GM21526 (cell line): ENCODE measurements at regions not wholly inside any gene's neighbourhood (a gene's known extent, or its start where the extent isn't known, plus 50 kb on each side); places are given as distances from the start of the nearest gene placed in this dataset.

ENCODE experiments used
- ATAC-seq: cut with Tn5 transposase; IDR thresholded peaks from one replicate; pipeline ENCODE4 v1.9.1; 2021; ENCODE audit warnings: moderate library complexity; ENCODE audit not compliant: unreplicated experiment, low FRiP score

- ATAC-seq = no peak
Observed at GRCh38 chr18:1982056-1982455, 589.2 kb downstream of the METTL4 start.

- no peak for ATAC-seq
Observed at GRCh38 chr18:1983746-1984515, 587.4 kb downstream of the METTL4 start.

GRCh38 chr18:1993866-1994265 lies 577.4 kb downstream of the METTL4 start:
- ATAC-seq = no peak

DNA sequence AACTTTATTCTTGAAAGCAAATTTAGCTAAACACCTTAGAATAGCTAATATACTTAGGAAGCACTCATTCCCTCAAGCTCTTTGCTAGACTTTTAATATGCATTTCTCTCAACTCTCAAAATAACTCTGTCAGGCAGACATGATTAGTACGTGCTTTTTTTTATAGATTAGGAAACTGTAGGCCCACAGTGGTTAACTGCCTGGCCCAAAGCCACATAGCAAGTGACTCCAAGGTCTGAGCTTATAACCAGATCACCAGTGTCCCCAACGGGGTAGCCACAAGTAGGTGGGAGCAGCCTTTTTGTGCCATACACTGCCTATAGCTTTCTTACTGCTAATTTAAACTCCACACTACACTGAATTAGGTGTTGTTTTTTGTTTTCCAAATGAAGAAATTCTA lies 576.8 kb downstream of the METTL4 start:
- ATAC-seq = no peak

GRCh38 chr18:1995041-1995612 lies 576.2 kb downstream of the METTL4 start:
- no peak for ATAC-seq

GRCh38 chr18:1998121-1998520 lies 573.2 kb downstream of the METTL4 start:
- ATAC-seq = no peak

GRCh38 chr18:1999387-1999786 lies 571.9 kb downstream of the METTL4 start:
- ATAC-seq = no peak

GRCh38 chr18:2002151-2002550 lies 569.2 kb downstream of the METTL4 start:
- ATAC-seq = no peak

- no peak for ATAC-seq
Observed at GRCh38 chr18:2002604-2003003, 568.7 kb downstream of the METTL4 start.

DNA sequence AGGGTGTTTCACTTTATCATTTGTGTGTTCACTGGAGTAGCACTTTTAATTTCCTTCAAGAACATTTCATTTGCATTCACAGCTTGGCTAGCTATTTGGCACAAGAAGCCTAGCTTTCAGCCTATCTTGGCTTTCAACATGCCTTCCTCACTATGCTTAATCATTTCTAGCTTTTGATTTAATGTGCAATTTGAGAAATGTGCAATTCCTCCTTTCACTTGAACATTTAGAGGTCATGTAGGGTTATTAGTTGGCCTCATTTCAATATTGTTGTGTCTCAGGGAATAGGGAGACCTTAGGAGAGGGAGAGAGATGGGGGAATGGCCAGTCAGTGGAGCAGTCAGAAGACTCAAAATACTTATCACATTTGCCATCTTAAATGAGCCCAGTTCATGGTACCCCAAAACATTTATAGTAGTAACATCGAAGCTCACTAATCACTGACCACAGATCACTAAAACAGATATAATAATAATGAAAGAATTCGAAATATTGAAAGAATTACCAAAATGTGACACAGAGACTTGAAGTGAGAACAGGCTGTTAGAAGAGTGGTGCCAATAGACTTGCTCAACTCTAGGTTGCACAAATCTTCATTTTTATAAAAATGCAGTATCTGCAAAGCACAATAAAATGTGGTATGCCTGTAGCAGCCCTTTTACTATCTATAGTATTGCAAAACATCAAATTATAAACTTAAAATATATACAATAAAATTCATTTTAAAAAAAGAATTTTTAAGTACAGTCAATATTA lies 561.2 kb downstream of the METTL4 start:
- ATAC-seq = no peak

- ATAC-seq = no peak
Observed at GRCh38 chr18:2027016-2027415, 544.3 kb downstream of the METTL4 start.

DNA sequence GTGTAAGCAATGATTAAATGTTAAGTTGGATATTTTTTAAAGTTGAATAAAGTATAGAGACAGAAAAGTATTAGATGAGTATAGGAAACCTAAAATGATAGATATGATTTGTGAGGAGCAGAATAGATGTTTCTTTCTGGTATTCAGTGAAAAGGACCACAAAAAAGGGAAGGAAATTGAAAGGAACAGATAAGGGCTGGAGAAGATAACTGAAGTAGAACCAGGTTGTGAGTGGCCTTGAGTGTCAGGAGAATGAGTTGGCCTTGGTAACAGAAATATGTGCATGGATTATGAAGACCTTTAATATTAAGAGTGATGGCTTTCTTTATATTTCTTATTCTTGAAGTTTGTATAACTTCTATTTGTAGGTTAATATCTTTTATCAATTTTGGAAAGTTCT lies 543.5 kb downstream of the METTL4 start:
- no peak for ATAC-seq

GRCh38 chr18:2028986-2029385 lies 542.3 kb downstream of the METTL4 start:
- no peak for ATAC-seq

- ATAC-seq = no peak
Observed at GRCh38 chr18:2030647-2031046, 540.7 kb downstream of the METTL4 start.

DNA sequence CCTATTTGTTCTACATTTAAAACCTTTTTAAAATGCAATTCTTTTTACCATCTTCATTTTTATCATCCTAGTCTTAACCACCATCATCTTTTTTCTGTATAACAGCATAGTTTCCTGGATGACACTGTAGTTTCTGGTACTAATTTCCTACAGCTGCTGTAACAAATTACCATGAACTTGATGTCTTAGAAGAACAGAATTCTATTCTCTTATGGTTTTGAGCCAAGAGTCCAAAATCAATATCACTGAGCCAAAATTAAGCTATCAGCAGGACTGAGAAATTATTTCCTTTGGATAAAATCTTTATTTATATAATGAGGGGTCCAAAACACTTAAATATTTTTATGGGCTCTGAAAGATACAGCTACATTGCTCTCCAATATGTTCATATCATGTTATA lies 539.3 kb downstream of the METTL4 start:
- no peak for ATAC-seq

DNA sequence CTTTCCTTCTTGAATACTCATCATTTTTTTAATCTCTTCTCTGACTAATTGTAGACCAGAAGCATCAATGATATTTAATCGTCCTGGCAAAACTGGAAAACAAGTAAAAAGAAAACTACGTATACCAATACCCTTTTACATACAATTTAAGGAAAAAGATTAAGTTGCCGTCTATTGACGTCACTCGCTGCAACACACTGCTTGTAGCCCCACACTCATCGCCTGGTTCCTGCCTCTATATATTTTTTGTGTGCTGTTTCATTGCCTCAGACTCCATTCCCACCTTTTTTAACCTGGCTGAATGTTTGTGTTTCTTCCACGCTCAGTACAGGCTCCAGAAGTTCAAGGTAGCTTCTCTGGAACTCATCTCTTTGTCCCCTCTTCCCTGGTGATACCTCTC lies 536.2 kb downstream of the METTL4 start:
- no peak for ATAC-seq

- no peak for ATAC-seq
Observed at GRCh38 chr18:2036086-2036485, 535.2 kb downstream of the METTL4 start.

- no peak for ATAC-seq
Observed at GRCh38 chr18:2040279-2040678, 531.0 kb downstream of the METTL4 start.

GRCh38 chr18:2049986-2050385 lies 521.3 kb downstream of the METTL4 start:
- ATAC-seq = no peak

DNA sequence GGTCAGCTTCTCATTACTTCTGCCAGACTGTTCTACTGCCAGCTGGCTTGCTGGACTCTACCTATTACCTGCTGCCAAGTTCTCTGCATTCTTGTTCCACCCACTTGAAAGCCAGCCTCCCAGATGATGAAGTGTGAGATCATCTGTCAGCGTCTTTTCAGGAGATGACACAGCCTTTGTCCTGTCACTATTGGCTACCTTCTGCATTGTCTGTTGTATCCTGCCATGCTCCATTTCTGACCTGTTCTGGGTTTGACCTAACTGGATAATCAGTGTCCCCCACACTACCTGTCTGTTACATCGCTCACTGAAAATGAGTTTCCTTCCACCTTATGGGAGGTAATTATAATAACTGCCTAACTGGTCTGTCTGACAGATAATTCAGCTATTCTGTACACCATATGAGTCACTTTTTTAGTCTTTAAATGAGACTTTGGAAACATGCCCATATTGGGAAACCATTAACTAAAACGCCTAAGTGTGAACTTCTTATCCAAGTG lies 520.6 kb downstream of the METTL4 start:
- no peak for ATAC-seq

DNA sequence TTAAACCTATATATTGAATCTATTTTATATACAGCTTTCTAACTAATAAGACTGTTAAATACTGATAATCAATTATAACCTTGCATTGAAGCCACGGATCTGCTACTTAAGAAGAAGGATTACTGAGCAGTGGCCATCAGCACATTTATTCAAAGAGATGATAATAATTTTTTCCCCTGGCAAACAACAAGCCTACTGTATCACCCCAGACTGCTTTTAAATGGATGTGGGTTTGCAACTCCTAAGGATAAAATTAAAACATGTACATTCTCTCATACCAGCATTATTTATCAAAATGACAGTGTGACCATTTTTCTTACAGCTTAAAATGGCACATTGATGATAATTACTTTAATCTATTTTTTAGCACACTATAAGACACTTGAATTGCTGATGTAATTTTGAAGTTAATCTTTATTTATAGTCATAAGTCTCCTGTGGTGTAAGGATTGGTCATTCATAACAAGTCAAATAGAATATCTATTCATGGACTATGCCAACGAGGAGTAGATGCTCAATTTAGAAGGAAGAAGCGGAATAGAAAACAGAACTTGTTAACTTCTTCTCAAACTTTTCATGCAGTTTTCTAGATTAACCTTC lies 517.7 kb downstream of the METTL4 start:
- ATAC-seq = no peak
